ENCODE measurements at regions not wholly inside any gene's neighbourhood (a gene's known extent, or its start where the extent isn't known, plus 50 kb on each side); places are given as distances from the start of the nearest gene placed in this dataset.

GRCh38 chr6:14656649-14657048, 539.1 kb downstream of the CD83 start:
- no peak overlapping the region for H3K27ac ChIP-seq (ENCODE audit: low read length)
- ATAC-seq (no peak), DNase-seq (ENCODE audit: low read depth, low spot score) (no peak)
- no peaks in the 10 kb centered on the region for H3K4me1 ChIP-seq (ENCODE audit: control insufficient read depth, insufficient read depth, low read length)
- H3K9me3 ChIP-seq (ENCODE audit: control insufficient read depth, insufficient read depth, low read depth, low read length) = no peaks in the 10 kb centered on the region
- BruUV-seq (replicated peaks) = no TSS peak
- H3K4me3 ChIP-seq (ENCODE audit: low read depth in 2 of 2, low read length in 2 of 2) = no peak overlapping the region
- CTCF ChIA-PET = no interaction called here
- POLR2A ChIA-PET = no interaction called here
- in situ Hi-C loops (cut with HindIII; ENCODE audit: low pct_unique_long_range_greater_than_20kb, low sequenced_read_pairs) (no loop called here), intact Hi-C loops (cut with micrococcal nuclease; ENCODE audit: unreplicated experiment) (no loop called here)
- TF ChIP-seq REST (IDR thresholded peaks at IDR 0.05; ENCODE audit: insufficient read depth in 1 of 2, low read depth in 2 of 2, low read length in 1 of 2) (no peak), TCF7L2 (IDR thresholded peaks at IDR 0.05; ENCODE audit: low read depth, low read length) (no peak), CTCF (IDR thresholded peaks at IDR 0.05) (no peak), SIN3A (IDR thresholded peaks at IDR 0.05; ENCODE audit: borderline replicate concordance, insufficient read depth, low read depth, low read length) (no peak), POLR2AphosphoS5 (IDR thresholded peaks at IDR 0.05; ENCODE audit: low read depth, low read length) (no peak)
- H3K27me3 ChIP-seq (ENCODE audit: control insufficient read depth, insufficient read depth, low read length) = peaks cover 13% of the 10 kb centered on the region
- H3K36me3 ChIP-seq (ENCODE audit: control insufficient read depth, insufficient read depth, low read length) = no peaks in the 10 kb centered on the region

GRCh38 chr6:14658030-14658429, 540.5 kb downstream of the CD83 start:
- H3K4me1 ChIP-seq (ENCODE audit: control insufficient read depth, insufficient read depth, low read length) = no peaks in the 10 kb centered on the region
- BruUV-seq (replicated peaks) = no TSS peak
- no peaks in the 10 kb centered on the region for H3K36me3 ChIP-seq (ENCODE audit: control insufficient read depth, insufficient read depth, low read length)
- TF ChIP-seq REST (IDR thresholded peaks at IDR 0.05; ENCODE audit: insufficient read depth in 1 of 2, low read depth in 2 of 2, low read length in 1 of 2) (no peak), POLR2AphosphoS5 (IDR thresholded peaks at IDR 0.05; ENCODE audit: low read depth, low read length) (no peak), TCF7L2 (IDR thresholded peaks at IDR 0.05; ENCODE audit: low read depth, low read length) (no peak), CTCF (IDR thresholded peaks at IDR 0.05) (no peak), SIN3A (IDR thresholded peaks at IDR 0.05; ENCODE audit: borderline replicate concordance, insufficient read depth, low read depth, low read length) (no peak)
- DNase-seq (ENCODE audit: low read depth, low spot score) (no peak), ATAC-seq (no peak)
- H3K4me3 ChIP-seq (ENCODE audit: low read depth in 2 of 2, low read length in 2 of 2) = no peak overlapping the region
- ChIA-PET CTCF (no interaction called here), POLR2A (no interaction called here)
- intact Hi-C loops (cut with micrococcal nuclease; ENCODE audit: unreplicated experiment) (no loop called here), in situ Hi-C loops (cut with HindIII; ENCODE audit: low pct_unique_long_range_greater_than_20kb, low sequenced_read_pairs) (no loop called here)
- no peak overlapping the region for H3K27ac ChIP-seq (ENCODE audit: low read length)
- H3K9me3 ChIP-seq (ENCODE audit: control insufficient read depth, insufficient read depth, low read depth, low read length) = no peaks in the 10 kb centered on the region
- peaks cover 13% of the 10 kb centered on the region for H3K27me3 ChIP-seq (ENCODE audit: control insufficient read depth, insufficient read depth, low read length)
